GM13976 (cell line): ENCODE measurements at regions not wholly inside any gene's neighbourhood (a gene's known extent, or its start where the extent isn't known, plus 50 kb on each side); places are given as distances from the start of the nearest gene placed in this dataset.

ENCODE experiments used
- DNase-seq: peaks from one replicate; pipeline ENCODE4 v3.0.0; 2012; ENCODE audit warnings: low spot score
- CTCF ChIP-seq: IDR thresholded peaks from 2 replicates; pipeline ENCODE4 v1.5.1; 2012; ENCODE audit warnings: borderline replicate concordance, mild to moderate bottlenecking; ENCODE audit not compliant: insufficient read depth; ENCODE audit errors: extremely low read depth, missing control alignments, control extremely low read depth
- in situ Hi-C: fragments of 300-500 bp; cut with MboI; formaldehyde crosslinking; loops from one replicate; pipeline ENCODE4 v1.12.0; 2022; ENCODE audit warnings: low sequenced_read_pairs, mixed read lengths, inconsistent platforms; ENCODE audit not compliant: unreplicated experiment

- no peak for TF ChIP-seq CTCF
- DNase-seq = no peak
- in situ Hi-C loops = no loop called here
These were observed 429.3 kb upstream of the RUNX1 start for GRCh38 chr21:35478161-35479064.

DNA sequence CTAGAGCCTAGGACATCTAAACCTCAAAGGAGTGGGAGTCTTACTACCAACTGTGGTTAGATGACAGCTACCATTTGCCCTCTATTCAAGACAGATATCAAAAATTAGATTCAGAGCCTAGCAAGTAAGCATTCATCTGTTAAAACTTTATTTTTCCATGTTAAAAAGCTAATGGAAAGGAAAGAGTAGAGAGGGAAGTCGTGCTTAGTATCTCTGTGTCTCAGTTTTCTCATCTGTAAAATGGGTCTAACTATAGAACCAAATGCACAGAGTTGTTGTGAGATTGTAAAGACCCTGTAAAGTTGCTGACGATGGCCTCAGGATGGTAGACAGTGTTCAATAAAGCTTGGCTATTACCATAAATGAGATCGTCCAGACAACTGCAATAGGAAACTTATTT is 428.5 kb upstream of the RUNX1 start:
- no peak for DNase-seq
- no peak for TF ChIP-seq CTCF
- in situ Hi-C loops = no loop called here

DNA sequence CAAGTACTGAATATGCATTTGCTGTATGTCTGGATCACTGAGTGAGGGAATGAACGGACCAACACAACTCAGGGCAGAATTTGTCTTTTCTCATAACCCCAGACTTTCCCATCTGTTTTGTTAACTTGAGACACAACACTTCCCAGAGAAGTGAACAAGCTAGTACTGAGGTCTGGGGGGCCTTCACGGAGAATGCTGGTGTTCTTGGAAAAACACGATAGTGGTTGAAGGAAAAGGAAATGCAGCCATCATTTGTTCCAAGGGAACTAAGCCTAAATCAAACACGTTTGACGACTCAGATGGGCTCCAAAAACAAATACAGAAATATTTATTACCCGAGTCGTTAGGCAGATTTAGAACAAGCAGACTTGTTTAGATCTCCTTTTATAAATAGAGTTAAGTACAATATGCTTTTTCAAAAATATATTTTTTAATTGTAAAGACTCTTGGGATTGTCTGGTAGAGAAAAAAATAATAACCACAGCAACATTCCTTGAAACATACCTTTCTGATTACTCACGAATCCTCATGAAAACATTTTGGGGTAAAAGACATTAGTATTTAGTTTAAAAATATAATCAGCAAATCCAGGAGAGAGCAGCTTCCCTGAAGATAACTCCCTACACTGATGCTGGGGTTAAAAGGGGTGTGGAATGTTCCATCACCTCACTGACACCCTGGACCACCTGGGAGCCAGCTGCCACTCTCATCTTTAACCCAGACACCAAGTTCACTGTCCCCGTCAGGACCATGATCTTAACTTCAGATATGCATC is 427.7 kb upstream of the RUNX1 start:
- no peak for TF ChIP-seq CTCF
- DNase-seq = no peak
- in situ Hi-C loops = no loop called here

GRCh38 chr21:35475762-35476161 is 426.7 kb upstream of the RUNX1 start:
- in situ Hi-C loops = no loop called here
- DNase-seq = no peak
- TF ChIP-seq CTCF = no peak

DNA sequence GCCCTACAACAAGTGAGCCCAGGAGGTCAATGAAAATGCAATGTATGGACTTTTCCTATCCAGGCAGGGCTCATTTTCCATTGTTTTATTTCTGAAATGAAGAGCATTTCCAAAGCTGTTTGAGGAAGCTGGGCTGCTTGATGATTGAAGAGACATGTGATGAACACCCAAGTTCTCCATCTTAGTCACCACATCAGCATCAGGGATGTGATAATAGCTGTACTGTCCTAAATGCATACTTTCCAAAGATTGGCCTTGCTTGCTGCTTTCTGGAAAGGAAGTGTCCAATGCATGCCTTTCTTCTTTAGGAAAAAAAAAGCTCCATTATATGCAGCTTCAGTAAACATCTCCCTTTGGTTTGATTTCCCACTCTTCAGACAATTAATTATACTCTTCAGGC is 425.9 kb upstream of the RUNX1 start:
- in situ Hi-C loops = no loop called here
- DNase-seq = no peak
- TF ChIP-seq CTCF = no peak

DNA sequence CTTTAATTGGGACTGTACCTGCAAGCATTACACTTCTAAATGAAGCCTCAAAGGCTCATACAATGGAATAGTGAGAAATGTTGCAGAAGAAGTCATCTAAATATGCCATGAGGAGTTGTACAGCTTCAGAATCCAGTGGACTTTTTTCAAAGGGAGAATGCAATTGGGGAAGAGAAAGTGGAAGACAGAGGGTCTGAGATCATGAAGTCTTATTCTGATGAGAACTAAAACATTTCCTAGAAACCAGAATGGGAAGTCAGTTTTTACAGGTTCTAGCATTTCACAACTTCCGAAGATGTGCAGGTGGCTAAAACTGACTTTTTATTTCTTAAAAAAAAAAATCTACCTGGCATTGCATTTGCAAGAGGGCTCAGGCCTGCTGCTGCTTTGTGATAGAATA is 424.4 kb upstream of the RUNX1 start:
- no peak for DNase-seq
- in situ Hi-C loops = no loop called here
- no peak for TF ChIP-seq CTCF
